ENCODE measurements at regions not wholly inside any gene's neighbourhood (a gene's known extent, or its start where the extent isn't known, plus 50 kb on each side); places are given as distances from the start of the nearest gene placed in this dataset.

DNA sequence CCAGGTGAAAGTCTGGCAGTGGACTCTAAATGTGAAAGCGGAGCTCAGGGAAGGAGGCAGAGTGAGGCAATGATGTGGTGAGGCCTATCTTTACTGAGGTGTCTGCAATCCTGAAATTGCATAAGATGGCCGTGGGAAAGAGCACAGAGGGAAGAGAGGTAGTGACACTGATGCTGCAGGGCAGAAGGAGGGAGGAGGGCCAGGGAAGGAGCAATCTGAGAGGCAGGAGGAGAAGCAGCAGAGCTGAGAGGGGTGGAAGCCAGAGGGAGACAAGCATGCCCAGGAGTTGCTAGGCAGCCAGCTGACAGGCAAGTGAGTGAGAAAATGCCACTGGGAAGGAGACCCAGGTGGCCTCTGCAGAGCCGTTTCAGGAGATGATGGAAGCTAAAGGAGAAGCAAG lies 97.4 kb upstream of the CNR1 start:
- Histone ChIP-seq H3K27ac (no peak overlapping the region), H3K36me3 (no peaks in the 10 kb centered on the region), H3K4me1 (no peaks in the 10 kb centered on the region), H3K27me3 (no peaks in the 10 kb centered on the region), H3K9me3 (no peaks in the 10 kb centered on the region), H3K4me3 (replicated peaks in 1 of 3) (no peak overlapping the region)
- no peak for DNase-seq
- intact Hi-C loops (cut with DNase I): no loop called here
- no peak for TF ChIP-seq POLR2A (IDR thresholded peaks at IDR 0.05)
- TF ChIP-seq, protein P1, sequence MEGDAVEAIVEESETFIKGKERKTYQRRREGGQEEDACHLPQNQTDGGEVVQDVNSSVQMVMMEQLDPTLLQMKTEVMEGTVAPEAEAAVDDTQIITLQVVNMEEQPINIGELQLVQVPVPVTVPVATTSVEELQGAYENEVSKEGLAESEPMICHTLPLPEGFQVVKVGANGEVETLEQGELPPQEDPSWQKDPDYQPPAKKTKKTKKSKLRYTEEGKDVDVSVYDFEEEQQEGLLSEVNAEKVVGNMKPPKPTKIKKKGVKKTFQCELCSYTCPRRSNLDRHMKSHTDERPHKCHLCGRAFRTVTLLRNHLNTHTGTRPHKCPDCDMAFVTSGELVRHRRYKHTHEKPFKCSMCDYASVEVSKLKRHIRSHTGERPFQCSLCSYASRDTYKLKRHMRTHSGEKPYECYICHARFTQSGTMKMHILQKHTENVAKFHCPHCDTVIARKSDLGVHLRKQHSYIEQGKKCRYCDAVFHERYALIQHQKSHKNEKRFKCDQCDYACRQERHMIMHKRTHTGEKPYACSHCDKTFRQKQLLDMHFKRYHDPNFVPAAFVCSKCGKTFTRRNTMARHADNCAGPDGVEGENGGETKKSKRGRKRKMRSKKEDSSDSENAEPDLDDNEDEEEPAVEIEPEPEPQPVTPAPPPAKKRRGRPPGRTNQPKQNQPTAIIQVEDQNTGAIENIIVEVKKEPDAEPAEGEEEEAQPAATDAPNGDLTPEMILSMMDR (IDR thresholded peaks at IDR 0.05): no peak
- 53 to 56% methylated on average over 3 of the region's 3 CpGs for WGBS, 2 donors

- 76 to 85% methylated on average over 6 of the region's 6 CpGs for WGBS, 2 donors
- no peak for DNase-seq
- H3K4me1 ChIP-seq: no peaks in the 10 kb centered on the region
- no peak overlapping the region for H3K27ac ChIP-seq
- no peaks in the 10 kb centered on the region for H3K9me3 ChIP-seq
- intact Hi-C loops (cut with DNase I): no loop called here
- no peak overlapping the region for H3K4me3 ChIP-seq (replicated peaks in 1 of 3)
- no peaks in the 10 kb centered on the region for H3K27me3 ChIP-seq
- TF ChIP-seq, protein P1 (IDR thresholded peaks at IDR 0.05): no peak
- no peak for TF ChIP-seq POLR2A (IDR thresholded peaks at IDR 0.05)
- no peaks in the 10 kb centered on the region for H3K36me3 ChIP-seq
Observed at GRCh38 chr6:88262332-88262731, 96.2 kb upstream of the CNR1 start.

GRCh38 chr6:88251301-88251700 lies 85.2 kb upstream of the CNR1 start:
- Histone ChIP-seq H3K27me3 (no peaks in the 10 kb centered on the region), H3K27ac (no peak overlapping the region), H3K36me3 (no peaks in the 10 kb centered on the region), H3K9me3 (no peaks in the 10 kb centered on the region), H3K4me1 (no peaks in the 10 kb centered on the region), H3K4me3 (replicated peaks in 1 of 3) (no peak overlapping the region)
- no peak for DNase-seq
- 54% methylated on average over 7 of the region's 7 CpGs for WGBS, 2 donors
- intact Hi-C loops (cut with DNase I): no loop called here
- TF ChIP-seq, protein P1 (IDR thresholded peaks at IDR 0.05): no peak
- no peak for TF ChIP-seq POLR2A (IDR thresholded peaks at IDR 0.05)

DNA sequence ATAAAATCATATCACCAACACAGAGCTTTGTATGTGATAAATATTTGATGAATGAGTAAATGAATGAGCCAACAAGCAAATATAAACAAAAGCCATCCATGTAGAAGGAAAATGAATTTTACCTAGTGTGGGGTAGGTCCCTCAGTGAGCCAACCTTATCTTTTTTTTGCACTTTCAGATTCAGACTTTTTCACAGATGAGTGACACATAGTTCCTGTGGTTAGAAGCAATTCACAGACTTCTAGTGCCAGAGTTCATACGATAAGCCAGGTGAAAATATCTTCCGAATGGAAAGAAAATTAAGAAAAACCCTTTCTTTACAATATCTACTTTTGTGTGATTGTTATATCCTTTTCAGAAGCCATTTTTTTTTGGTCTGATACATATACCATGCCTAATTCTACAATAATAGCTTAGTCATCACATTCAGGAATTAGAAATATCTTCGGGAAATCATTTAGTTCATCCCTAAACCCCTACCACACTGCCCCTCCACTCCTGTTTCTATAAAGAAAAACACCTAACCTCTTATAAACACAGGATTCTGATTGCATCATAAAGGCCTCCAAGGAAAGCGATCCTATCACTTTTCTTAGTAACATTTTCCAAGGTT lies 82.7 kb upstream of the CNR1 start:
- H3K27ac ChIP-seq: no peak overlapping the region
- no peaks in the 10 kb centered on the region for H3K36me3 ChIP-seq
- TF ChIP-seq, protein P1 (IDR thresholded peaks at IDR 0.05): no peak
- no peak for TF ChIP-seq POLR2A (IDR thresholded peaks at IDR 0.05)
- H3K4me3 ChIP-seq (replicated peaks in 1 of 3): no peak overlapping the region
- no peaks in the 10 kb centered on the region for H3K4me1 ChIP-seq
- intact Hi-C loops (cut with DNase I): no loop called here
- 87 to 89% methylated on average over 4 of the region's 4 CpGs for WGBS, 2 donors
- H3K9me3 ChIP-seq: no peaks in the 10 kb centered on the region
- H3K27me3 ChIP-seq: no peaks in the 10 kb centered on the region
- DNase-seq: no peak

DNA sequence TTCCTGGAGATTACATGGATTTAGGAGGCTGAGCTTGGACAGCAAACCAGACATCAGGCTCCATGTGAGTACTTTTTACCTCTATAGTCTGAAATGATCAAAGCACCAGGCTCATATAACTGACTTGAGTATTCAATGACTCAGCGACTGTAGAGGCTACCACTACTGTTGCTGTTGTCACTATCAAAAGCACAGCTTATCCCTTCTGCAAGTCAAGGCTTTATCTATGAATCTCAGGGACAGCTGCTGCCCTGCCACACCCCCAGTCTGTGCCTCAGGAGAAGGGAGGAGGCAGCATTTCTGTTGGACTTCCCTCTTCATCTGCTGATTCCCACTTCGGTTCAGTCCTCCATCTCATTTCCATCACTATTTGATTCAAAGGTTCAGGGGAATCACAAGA lies 80.5 kb upstream of the CNR1 start:
- H3K27me3 ChIP-seq: no peaks in the 10 kb centered on the region
- TF ChIP-seq POLR2A (IDR thresholded peaks at IDR 0.05): no peak
- TF ChIP-seq, protein P1 (IDR thresholded peaks at IDR 0.05): no peak
- no peaks in the 10 kb centered on the region for H3K36me3 ChIP-seq
- intact Hi-C loops (cut with DNase I): no loop called here
- no peak for DNase-seq
- no peak overlapping the region for H3K4me3 ChIP-seq (replicated peaks in 1 of 3)
- 65 to 66% methylated on average over 2 of the region's 2 CpGs for WGBS, 2 donors
- H3K27ac ChIP-seq: no peak overlapping the region
- H3K4me1 ChIP-seq: no peaks in the 10 kb centered on the region
- no peaks in the 10 kb centered on the region for H3K9me3 ChIP-seq

Measured in thyroid gland (tissue), 4 donors.